ENCODE measurements at regions not wholly inside any gene's neighbourhood (a gene's known extent, or its start where the extent isn't known, plus 50 kb on each side); places are given as distances from the start of the nearest gene placed in this dataset.

DNA sequence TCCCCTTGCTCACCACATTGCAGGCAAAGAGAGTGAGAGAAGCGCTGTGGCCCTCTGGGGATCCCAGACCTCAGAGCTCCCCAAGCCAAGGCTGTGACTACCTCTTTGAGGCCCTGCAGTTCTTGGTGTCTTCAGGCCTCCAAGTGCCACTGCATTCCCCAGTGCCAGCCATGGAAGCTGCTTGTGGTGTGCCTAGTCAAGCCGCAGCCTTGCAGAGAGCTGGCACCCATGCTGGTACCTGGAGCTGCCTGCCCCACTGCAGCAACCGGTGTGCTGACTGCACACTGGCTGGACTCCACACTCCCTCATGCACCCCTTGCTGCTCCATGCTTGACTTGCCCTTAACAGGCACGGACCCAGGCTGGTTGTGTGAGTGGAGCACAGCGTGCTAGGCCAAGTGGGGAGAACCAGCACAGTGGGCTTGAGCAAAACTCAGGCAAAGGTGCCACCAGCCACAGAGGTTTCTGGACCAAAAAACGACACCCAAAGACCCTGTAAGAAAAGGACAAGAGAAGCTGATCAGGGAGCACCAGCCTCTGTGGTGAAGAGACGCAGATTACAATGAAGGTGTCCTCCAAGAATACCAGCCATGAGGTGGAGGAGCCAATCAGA is 113.5 kb upstream of the TMEM18 start:
- Histone ChIP-seq H3K27me3 (no peaks in the 10 kb centered on the region), H3K4me3 (ENCODE audit: low read depth, low read length) (no peak overlapping the region), H3K9me3 (no peaks in the 10 kb centered on the region), H3K4me1 (no peaks in the 10 kb centered on the region), H3K36me3 (no peaks in the 10 kb centered on the region)
- TF ChIP-seq CTCF (IDR thresholded peaks at IDR 0.05; ENCODE audit: low read depth, low read length): no peak
- no peak for DNase-seq

- no peak overlapping the region for H3K4me3 ChIP-seq (ENCODE audit: low read depth, low read length)
- no peaks in the 10 kb centered on the region for H3K4me1 ChIP-seq
- H3K36me3 ChIP-seq: no peaks in the 10 kb centered on the region
- no peak for DNase-seq
- H3K27me3 ChIP-seq: no peaks in the 10 kb centered on the region
- no peak for TF ChIP-seq CTCF (IDR thresholded peaks at IDR 0.05; ENCODE audit: low read depth, low read length)
- no peaks in the 10 kb centered on the region for H3K9me3 ChIP-seq
Observed at GRCh38 chr2:790081-790480, 112.9 kb upstream of the TMEM18 start.

- Histone ChIP-seq H3K9me3 (no peaks in the 10 kb centered on the region), H3K4me1 (no peaks in the 10 kb centered on the region), H3K4me3 (ENCODE audit: low read depth, low read length) (no peak overlapping the region), H3K36me3 (no peaks in the 10 kb centered on the region), H3K27me3 (no peaks in the 10 kb centered on the region)
- TF ChIP-seq CTCF (IDR thresholded peaks at IDR 0.05; ENCODE audit: low read depth, low read length): no peak
- no peak for DNase-seq
Observed at GRCh38 chr2:789529-789928, 112.3 kb upstream of the TMEM18 start.

DNA sequence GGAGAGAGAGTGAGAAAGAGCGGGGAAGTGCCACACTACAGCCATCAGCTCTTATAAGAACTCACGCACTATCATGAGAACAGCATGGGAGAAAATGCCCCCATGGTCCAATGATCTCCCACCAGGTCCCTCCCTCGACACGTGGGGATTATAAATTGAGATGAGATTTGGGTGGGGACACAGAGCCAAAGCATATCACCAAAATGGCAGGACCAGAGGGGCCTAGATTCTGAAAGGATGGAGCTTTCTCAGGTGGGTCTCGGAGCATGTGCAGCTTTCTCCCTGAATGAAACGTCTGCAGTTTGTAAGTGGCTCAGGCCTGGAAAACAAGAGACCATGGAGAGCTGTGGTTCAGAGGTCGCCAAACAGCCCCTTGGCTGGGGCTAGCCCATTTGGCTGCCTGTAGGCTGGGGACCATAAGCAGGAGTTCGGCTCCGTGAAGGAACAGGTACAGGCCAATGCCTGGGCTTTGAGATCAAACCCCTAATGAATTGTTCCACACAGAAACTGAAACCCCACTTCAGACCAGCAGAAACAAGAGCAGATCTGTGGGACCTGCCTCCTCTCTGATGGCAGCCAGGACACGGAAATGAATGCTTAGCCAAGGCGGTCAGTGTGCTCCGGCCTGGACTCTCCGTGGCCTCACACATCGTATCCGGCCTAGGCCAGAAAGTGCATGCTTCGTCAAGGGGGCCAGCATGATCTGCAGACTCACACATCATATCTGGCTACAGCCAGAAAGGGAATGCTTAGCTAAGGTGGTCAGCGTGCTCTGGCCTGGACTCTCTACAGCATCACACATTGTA is 111.2 kb upstream of the TMEM18 start:
- no peak for TF ChIP-seq CTCF (IDR thresholded peaks at IDR 0.05; ENCODE audit: low read depth, low read length)
- H3K9me3 ChIP-seq: no peaks in the 10 kb centered on the region
- H3K36me3 ChIP-seq: no peaks in the 10 kb centered on the region
- H3K27me3 ChIP-seq: no peaks in the 10 kb centered on the region
- H3K4me1 ChIP-seq: no peaks in the 10 kb centered on the region
- no peak for DNase-seq
- no peak overlapping the region for H3K4me3 ChIP-seq (ENCODE audit: low read depth, low read length)

GRCh38 chr2:784753-785152 is 107.5 kb upstream of the TMEM18 start:
- Histone ChIP-seq H3K36me3 (no peaks in the 10 kb centered on the region), H3K4me1 (no peaks in the 10 kb centered on the region), H3K9me3 (no peaks in the 10 kb centered on the region), H3K4me3 (ENCODE audit: low read depth, low read length) (no peak overlapping the region), H3K27me3 (no peaks in the 10 kb centered on the region)
- no peak for DNase-seq
- TF ChIP-seq CTCF (IDR thresholded peaks at IDR 0.05; ENCODE audit: low read depth, low read length): no peak

DNA sequence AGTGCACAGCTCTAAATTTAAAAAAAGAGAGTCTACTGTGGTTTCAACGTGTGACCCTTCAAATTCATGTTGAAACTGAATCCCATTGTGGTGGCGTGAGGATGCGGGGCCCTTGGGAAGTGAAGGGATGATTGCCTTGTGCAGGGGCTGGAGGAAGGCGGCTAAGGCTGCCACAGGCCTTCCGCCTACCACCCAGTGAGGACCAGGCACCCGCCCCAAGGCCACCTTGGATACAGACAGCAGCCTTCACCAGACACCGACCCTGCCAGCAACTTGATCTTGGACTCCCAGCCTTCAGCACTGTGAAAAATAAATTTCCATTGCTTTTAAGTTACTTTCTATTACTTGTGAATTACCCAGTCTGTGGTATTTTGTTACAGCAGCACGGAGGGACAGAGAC is 103.4 kb upstream of the TMEM18 start:
- no peaks in the 10 kb centered on the region for H3K4me1 ChIP-seq
- no peak for DNase-seq
- no peaks in the 10 kb centered on the region for H3K27me3 ChIP-seq
- no peak overlapping the region for H3K4me3 ChIP-seq (ENCODE audit: low read depth, low read length)
- H3K9me3 ChIP-seq: no peaks in the 10 kb centered on the region
- no peaks in the 10 kb centered on the region for H3K36me3 ChIP-seq
- TF ChIP-seq CTCF (IDR thresholded peaks at IDR 0.05; ENCODE audit: low read depth, low read length): no peak

All from BE2C (cell line).